ENCODE measurements at regions not wholly inside any gene's neighbourhood (a gene's known extent, or its start where the extent isn't known, plus 50 kb on each side); places are given as distances from the start of the nearest gene placed in this dataset.

DNA sequence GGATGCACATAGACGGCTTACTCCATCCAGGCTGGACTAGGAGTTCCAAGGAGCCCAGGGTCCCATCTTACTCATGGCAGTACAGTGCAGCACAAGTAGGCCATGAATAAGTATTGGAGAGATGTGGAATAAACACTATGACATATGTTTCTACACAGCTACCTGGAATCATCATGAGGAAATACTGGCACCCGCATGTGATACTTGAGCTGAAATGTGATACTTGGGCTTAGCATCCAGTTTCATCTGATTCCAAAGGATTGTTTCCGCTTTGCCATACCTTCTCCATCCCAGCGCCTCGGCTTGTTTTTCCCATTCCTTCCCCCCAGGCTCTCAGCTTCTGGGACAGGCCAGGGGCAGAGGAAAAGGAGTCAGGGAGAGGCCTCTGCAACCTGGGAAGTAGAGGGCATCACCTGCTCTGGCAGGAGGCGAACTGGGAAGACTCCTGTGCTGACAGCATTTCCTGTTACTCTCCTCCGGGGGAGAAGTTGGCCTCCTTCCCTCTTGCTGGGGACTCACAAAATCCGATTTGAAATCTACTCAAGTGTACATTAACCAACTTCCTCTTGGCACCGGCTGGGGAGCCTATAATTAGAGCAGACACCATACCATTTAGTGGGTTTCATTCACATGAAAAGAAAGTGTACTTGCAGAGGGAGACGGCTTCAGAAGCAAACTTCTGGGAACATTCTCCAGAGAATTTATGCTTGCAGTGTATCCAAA lies 187.8 kb downstream of the MIAT start:
- no peak for DNase-seq (ENCODE audit: low read depth in 1 of 2, low spot score in 1 of 2)

DNA sequence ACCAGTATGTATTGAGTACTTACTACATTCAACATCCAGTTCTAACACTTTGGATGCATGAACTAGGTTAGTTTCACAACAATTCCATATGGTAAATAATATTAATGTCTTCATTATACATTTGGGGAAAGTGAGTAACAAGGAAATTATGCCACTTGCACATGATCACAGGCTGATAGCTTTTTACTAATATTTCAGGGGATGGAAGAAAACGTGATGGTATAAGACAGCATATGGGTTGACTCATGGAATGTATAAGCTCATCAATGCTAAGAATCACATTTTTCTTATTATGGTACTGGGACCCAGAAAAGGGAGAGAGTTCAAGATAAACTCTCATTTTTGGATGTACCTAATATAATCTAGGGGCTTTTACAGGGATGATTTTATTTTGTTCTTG lies 188.7 kb downstream of the MIAT start:
- no peak for DNase-seq (ENCODE audit: low read depth in 1 of 2, low spot score in 1 of 2)

DNA sequence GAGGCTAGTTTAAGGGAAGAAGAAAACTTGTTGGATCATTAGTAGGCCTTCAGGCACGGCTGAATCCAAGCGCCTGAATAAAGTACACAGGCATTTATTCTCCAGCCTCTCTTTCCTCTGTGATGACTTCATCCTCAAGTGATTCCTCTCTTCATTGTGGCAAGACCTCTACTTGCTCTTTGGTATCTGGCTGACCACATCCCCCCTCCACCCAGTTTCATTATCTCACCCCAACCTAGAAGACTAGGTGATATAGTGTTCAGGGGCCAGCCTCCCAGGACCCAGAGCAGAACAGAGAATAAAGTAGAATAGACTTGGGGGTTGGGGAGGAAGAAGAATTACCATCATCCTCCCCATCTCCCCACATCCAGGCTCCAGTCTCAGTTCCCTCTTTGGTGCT lies 189.3 kb downstream of the MIAT start:
- DNase-seq (ENCODE audit: low read depth in 1 of 2, low spot score in 1 of 2) = no peak

DNA sequence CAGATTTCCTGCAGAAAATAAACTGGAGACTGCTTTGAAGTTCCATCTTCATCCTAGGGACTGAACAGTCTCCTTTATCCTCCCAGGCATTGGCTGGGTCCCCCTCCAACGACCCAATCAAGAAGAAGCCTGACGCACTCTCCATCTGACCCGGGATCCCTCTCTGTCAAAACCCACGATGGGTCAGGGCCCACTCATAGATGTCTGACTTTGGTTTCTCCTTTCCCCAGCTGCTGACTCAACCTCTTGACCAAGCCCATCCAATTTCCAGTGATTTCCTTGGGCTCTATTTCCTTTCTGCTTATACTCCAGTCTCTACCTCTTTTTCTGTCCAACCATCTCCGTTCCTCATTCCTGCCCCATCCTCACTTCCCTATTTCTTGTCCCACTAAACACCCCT lies 189.7 kb downstream of the MIAT start:
- DNase-seq (ENCODE audit: low read depth in 1 of 2, low spot score in 1 of 2) = no peak

DNA sequence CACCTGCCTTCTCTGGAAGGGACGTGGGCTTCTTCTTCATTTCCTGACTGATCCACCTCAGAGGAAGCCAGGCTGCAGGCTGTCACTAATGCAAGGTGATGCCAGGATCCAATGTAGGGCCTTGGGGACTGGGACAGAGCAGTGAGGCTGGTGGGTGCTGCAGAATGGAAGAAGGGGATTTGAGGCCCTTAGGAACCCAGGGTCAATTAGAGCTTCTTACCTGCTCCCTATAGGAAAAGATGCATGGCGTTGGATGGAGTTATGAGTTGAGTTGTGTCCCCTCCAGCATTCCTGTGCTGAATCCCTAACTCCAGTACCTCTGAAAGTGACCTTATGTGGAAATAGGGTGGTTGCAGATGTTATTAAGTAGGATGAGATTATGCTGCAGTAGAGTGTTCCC lies 190.4 kb downstream of the MIAT start:
- no peak for DNase-seq (ENCODE audit: low read depth in 1 of 2, low spot score in 1 of 2)

DNA sequence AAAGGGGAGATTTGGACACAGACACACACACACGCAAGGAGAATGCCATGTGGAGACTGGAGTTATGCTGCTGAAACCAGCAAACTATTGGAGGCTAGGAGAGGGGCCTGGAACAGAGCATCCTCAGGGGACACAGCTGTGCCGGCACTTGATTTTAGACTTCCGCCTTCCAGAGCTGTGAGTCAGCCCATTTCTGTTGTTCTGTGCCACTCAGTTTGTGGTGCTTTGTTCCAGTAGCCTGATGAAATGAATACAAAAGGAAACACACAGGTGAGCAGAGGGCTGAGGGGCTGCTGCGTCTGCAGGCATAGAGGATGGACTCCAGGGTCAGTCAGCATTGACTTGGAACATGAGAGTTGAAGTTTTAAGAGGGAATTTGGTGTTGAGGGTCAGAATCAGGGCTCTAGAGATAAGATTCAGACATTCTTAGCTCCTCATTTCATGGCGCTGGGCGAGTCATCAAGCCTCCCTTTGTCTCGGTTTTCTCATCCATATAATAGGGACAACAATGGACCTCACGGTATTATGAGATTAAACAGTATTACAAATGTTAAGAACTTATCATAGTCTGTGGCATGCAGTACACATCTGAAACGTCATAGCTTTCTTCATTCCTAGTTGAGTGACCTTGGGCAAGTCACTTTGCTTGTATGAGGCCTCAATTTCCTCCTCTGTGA lies 191.0 kb downstream of the MIAT start:
- no peak for DNase-seq (ENCODE audit: low read depth in 1 of 2, low spot score in 1 of 2)

DNA sequence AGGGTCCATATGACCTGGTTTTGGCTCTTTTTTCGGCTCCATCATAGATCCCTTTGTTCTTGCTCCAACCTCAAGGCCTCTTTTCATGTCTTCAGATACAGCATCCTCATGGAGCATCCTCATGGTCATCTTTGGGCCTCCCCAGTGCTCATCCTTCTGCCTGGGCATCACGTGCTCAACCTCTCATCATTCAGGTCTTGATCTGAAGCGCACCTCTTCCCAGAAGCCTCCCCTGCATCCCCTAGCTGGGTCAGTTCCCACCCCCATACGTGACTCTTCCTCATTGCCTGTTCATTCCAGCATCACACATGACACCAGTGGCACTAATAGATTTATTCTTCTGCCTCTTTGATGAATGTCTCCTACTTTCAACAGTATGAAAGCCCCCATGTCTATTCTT lies 192.2 kb downstream of the MIAT start:
- DNase-seq (ENCODE audit: low read depth in 1 of 2, low spot score in 1 of 2) = no peak

DNA sequence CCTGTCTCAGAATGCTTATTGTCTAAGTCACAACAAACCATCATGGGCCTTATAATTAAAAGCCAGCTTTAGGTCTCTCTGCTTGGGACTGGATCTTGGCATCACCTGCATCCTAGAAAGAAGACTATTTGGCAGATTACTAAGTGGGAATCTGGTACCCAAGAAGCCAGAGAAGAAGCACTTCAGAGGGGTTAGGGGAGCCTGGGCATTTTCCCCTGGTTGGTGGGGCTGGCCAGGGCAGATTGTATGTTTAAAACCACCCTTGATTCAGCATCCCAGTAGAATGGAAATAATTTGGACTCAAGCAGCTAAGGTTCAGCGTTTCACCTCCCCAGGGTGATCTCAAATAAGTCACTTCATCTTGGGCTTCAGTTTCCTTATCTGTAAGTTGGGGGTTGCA lies 193.7 kb downstream of the MIAT start:
- DNase-seq (ENCODE audit: low read depth in 1 of 2, low spot score in 1 of 2) = no peak

DNA sequence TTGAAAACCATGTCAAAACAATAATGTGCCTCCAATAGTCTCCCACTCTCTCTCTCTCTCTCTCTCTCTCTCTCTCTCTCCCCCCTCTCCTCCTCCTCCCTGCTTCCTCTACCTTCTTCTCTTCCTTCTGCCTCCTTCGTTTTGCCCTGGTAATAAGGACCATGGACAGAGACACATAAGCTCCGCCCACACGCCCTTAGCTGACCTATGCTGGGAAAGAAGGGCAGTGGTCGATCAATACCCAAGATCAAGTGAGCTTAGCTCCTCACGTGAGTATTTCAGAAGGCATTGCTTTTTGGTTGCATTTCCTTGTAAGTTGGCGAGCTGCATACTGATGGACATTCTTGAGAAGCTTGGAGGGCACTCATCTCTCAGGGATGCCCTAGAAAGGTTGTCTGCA lies 194.8 kb downstream of the MIAT start:
- DNase-seq (ENCODE audit: low read depth in 1 of 2, low spot score in 1 of 2) = no peak

DNA sequence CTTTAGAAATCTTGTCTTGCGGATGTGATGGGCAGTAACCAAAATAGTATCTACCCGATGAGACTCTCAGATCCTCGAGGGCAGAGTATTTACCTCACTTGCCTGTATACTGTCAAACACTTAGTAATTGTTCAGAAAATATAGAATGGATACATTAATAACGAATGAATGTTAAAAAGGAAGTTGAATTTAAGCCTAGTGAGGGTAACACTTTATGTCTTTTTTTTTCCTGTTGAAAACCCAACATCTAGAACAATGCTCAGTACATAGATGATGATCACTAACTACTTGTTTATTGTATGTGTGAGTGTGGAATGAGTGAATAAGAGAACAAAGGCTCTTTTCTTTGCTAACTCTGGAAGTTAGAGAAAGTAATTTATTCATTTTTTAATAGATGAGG lies 195.7 kb downstream of the MIAT start:
- no peak for DNase-seq (ENCODE audit: low read depth in 1 of 2, low spot score in 1 of 2)

DNA sequence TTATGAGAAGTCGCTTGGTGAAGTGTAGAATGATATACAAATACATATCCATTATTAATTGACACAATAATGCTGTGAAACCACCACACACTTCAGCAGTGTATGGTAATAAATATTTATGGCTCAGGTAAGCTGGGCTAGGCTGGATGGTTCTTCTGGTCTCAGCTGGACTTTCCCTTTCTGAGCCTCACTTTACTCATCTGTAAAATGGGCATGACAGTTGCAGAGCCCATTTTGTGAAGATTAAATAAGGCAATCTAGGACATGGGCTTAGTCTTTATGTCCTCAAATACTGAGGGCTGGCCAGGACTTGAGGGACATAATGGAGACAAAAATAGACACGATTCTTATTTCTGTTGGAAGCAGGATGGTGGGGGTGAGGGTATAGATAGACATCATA lies 196.1 kb downstream of the MIAT start:
- no peak for DNase-seq (ENCODE audit: low read depth in 1 of 2, low spot score in 1 of 2)

DNA sequence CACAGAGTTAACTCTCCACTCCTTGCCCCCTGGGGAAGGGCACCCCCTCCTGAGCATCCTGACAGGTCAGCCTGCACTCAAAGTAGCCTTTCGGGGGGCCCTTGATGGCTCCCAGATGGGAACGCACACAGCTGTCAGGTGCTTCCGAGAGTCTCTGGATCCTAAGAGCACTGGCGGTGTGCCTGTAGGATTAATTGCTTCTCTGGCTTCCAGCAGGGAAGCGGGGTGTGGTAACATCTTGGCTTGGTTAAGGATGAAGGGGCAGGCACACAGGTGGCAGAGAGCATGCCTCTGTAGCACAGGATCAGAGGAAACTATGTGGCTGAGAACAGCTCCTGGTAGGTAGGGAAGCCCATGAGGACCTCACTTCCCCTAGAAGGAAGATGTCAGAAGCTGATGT lies 199.8 kb downstream of the MIAT start:
- no peak for DNase-seq (ENCODE audit: low read depth in 1 of 2, low spot score in 1 of 2)

DNA sequence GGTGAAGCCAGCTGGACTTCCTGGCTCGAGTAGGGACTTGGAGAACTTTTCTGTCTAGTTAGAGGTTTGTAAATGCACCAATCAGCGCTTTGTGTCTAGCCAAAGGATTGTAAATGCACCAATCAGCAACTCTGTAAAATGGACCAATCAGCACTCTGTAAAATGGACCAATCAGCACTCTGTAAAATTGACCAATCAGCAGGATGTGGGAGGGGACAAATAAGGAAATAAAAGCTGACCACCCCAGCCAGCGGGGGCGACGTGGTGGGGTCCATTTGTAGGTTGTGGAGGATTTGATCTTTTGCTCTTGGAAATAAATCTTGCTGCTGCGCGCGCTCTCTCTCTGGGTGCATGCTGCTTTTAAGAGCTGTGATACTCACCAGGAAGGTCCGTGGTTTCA lies 202.9 kb downstream of the MIAT start:
- no peak for DNase-seq (ENCODE audit: low read depth in 1 of 2, low spot score in 1 of 2)

DNA sequence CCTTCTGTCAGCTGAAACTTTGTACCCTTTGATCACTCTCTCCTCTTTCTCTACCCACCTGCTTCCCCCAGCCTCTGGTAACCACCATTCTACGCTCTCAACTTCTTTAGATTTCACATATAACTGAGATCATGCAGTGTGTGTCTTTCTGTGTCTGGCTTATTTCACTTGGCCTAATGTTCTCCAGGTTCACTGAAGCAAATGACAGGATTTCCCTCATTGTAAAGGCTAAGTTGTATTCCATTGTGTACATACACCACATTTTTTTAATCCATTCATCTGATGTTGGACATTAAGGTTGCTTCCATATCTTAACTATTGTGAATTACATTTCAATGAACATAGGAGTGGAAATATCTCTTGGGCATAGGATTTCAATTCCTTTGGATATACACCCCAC lies 207.6 kb downstream of the MIAT start:
- no peak for DNase-seq (ENCODE audit: low read depth in 1 of 2, low spot score in 1 of 2)

DNA sequence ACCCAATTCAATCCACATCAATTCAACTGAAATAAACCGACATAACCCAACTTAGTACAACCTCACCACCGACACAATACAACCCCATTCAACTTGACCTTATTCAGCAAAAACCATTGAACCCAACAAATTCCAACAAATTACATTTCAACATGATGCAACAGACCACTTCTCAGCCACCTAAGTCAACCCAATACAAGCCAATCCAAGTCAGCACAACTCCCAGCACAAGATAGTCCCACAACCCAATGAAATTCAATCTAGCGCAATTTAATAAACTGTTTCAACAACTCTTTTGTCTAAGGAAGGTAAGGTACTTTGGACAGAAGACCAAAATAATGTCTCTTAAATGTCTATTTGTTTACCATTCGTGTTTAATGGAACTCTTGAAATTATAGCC lies 226.0 kb downstream of the MIAT start:
- no peak for DNase-seq (ENCODE audit: low read depth in 1 of 2, low spot score in 1 of 2)

DNA sequence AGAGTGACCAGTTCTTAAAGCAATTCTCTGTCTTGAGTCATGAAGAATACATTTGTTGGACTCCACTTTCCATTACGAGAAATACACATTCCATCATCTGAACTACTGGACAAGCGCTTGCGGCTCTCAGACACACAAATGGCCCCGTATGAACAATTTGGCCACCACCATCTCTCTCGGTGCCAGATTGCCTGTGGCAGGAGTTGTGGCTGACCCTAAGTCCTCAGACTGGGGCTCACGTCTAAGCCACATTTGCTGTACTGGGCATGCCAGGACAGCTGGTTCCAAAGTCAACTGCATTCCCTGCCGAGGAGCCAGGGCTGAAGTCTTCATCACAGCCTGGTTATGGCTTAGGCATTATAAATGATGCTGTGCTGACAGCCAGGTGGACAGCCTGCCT lies 227.5 kb downstream of the MIAT start:
- DNase-seq (ENCODE audit: low read depth in 1 of 2, low spot score in 1 of 2) = no peak

DNA sequence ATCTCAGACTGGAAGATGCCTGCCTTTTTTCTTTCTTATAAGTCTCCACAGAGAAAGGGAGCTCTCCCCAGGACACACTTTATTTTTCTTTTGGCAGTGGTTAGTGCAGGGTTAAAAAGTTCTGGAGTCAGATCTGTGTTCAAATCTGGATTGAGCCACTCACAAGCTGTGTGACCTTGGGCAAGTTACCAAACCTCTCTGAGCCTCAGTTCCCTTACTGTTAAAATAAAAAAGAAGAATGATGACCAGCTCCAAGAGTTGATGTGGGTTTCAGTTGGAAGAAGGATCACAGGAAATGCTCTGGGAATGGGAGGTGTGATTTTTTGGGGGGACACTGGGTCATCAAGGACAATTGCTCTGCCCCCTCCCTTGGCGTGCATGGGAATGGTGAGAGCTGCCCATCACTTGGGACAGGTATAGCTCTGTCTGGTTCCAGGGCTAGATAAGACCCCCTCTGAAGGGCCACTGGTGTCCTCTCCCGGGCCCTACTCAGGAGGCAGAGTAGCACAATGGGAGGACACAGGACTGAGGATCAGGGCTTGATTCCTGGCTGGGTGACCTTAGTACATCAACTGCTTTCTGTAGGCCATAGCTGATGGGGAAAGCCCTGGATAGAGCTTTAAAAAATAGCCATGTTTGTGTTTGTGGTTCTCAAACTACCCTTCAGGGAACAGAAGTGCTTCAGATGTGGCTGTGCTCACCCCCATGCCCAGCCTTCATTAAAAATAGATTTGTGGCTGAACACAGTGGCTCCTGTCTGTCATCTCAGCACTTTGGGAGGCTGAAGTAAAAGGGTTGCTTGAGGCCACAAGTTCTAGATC lies 228.3 kb downstream of the MIAT start:
- no peak for DNase-seq (ENCODE audit: low read depth in 1 of 2, low spot score in 1 of 2)

DNA sequence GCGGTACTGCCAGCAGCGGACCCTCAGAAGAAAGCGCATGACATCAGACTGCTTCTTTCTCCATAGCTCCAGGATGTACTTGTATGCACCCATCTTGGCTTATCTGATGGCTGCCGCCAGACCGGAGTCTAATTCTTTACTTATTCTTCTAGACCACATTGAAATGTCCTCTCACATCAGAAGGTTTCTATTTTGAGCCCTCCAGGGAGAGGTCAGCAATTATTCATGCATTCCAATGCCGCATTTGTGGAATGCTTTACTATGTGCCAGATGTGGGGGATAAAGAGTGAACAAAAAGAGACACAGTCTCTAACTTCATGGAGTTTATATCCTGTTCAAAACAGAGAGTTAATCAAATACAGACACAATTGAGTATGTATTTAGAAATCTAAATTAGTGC lies 230.1 kb downstream of the MIAT start:
- DNase-seq (ENCODE audit: low read depth in 1 of 2, low spot score in 1 of 2) = no peak

DNA sequence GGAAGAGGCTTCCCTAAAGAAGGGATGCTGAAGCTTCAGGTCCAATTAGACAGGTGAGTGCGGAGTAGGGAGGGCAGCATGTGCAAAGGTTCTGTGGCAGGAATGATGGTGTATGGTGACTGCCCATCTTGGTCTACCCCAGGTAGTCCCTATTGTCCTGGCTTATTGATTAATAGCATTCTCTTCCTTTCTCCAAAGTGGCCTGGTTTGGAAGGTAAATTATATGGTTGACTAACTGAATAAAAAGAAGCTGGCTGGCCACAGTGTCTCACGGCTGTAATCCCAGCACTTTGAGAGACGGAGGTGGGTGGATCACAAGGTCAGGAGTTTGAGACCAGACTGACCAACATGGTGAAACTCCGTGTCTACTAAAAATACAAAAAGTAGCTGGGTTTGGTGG lies 230.5 kb downstream of the MIAT start:
- DNase-seq (ENCODE audit: low read depth in 1 of 2, low spot score in 1 of 2) = no peak

DNA sequence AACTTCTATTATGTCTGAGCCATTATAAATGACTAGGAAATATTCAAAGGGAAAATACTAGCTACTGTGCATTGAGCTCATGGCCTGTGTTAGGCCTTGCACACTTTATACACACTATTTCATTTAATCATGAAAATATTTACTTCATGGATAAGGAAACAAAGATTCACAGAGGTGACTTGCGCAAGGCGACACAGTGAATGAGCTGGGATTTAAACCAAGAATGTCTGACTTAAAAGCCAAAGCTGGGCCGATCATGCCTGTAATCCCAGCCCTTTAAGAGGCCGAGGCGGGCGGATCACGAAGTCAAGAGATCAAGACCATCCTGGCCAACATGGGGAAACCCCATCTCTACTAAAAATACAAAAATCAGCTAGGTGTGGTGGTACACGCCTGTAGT lies 231.5 kb downstream of the MIAT start:
- no peak for DNase-seq (ENCODE audit: low read depth in 1 of 2, low spot score in 1 of 2)

DNA sequence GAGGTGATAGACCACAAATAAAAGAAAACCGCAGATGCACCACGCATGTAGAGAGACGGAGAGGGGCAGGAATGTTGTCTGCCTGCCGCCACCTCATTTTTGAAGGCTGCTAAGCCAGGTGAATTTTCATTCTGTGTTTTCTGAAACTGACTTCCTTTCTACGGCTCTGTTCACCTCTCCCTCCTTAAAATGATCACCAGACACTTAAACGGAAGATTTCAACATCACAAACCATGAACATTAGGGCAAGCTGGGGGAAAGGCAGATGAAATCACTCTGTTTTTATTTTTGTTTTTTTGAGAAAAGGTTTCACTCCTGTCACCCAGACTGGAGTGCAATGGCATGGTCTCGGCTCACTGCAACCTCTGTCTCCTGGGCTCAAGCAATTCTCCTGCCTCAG lies 232.4 kb downstream of the MIAT start:
- DNase-seq (ENCODE audit: low read depth in 1 of 2, low spot score in 1 of 2) = no peak

DNA sequence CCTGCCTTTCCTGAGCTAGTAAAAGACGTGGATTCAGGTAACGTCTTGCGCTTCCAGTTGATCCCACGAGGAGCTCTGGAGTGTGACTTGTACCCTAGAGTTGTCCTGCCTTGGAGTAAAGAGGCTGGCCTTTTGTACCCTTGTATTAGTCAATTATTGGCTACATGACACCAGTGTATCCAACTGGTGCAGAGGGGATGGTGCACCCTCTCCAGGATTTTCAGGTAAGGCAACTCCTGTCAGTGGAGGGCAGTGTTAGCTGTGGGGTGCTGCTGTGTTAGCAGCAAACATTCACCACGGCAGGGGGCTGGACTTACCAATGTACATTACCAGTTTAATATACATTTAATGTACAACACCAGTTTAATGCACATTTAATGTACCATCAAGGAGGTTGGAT lies 233.5 kb downstream of the MIAT start:
- no peak for DNase-seq (ENCODE audit: low read depth in 1 of 2, low spot score in 1 of 2)

Data from stimulated activated CD4-positive, alpha-beta T cell treated with anti-CD3 and anti-CD28 coated beads, Interleukin-15, amount 100 ng/mL, for 1 hour (primary cell).